ENCODE measurements at regions not wholly inside any gene's neighbourhood (a gene's known extent, or its start where the extent isn't known, plus 50 kb on each side); places are given as distances from the start of the nearest gene placed in this dataset.

DNA sequence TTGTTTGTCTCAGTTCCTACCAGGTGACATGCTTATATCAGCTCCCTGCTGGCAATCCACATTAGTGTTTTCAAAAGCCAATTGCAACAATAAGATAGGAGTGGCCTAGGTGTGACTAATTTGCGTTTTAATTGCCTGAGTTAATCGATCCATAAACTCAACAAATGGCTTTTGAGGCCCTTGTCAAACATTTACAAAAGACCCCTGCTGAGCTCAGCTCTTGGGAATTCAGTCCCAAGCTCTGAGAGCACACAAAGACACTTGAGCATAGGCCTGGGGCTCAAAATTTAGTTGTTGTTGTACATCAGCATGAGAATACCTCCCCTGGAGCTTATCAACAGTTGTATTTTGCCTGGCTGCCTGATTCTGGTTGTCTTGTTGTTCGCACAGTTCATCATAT, 1134.4 kb upstream of the TSPY4 start:
- DNase-seq (ENCODE audit: low read depth, low spot score) (no peak), FAIRE-seq (no peak)
- no peaks in the 10 kb centered on the region for H3K4me1 ChIP-seq (ENCODE audit: control insufficient read depth, extremely low read depth, insufficient read depth, low read length)
- no peak overlapping the region for H3K4me3 ChIP-seq (replicated peaks in 1 of 3; ENCODE audit: insufficient read depth in 1 of 3, low read depth in 1 of 3, low read length in 3 of 3)
- no peak overlapping the region for H2AFZ ChIP-seq (ENCODE audit: low read depth, low read length)
- POLR2A ChIA-PET = no interaction called here
- H3K9me3 ChIP-seq (replicated peaks; ENCODE audit: control insufficient read depth, insufficient read depth, low read length) = no peaks in the 10 kb centered on the region
- H3K9ac ChIP-seq (replicated peaks; ENCODE audit: extremely low read depth, insufficient read depth, low read length) = no peak overlapping the region
- no peaks in the 10 kb centered on the region for H3K9me1 ChIP-seq (replicated peaks; ENCODE audit: control insufficient read depth, extremely low read depth, insufficient read depth, low read length)
- TF ChIP-seq FOS (IDR thresholded peaks at IDR 0.05; ENCODE audit: borderline replicate concordance, insufficient read depth, low read length) = no peak
- no peak for TF ChIP-seq GATA2 (IDR thresholded peaks at IDR 0.05; ENCODE audit: insufficient read depth, insufficient read length, low read depth, low read length)
- TF ChIP-seq, protein P1, sequence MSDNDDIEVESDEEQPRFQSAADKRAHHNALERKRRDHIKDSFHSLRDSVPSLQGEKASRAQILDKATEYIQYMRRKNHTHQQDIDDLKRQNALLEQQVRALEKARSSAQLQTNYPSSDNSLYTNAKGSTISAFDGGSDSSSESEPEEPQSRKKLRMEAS (IDR thresholded peaks at IDR 0.05; ENCODE audit: insufficient read depth, insufficient read length) = no peak
- no peak for TF ChIP-seq EZH2 (IDR thresholded peaks at IDR 0.05; ENCODE audit: borderline replicate concordance, low read depth, low read length, severe bottlenecking)
- no peak for TF ChIP-seq JUN (IDR thresholded peaks at IDR 0.05; ENCODE audit: borderline replicate concordance, insufficient read depth, insufficient read length, low read depth)
- TF ChIP-seq MYC (IDR thresholded peaks at IDR 0.05; ENCODE audit: low read depth, low read length) = no peak
- no peak for TF ChIP-seq POLR2AphosphoS5 (IDR thresholded peaks at IDR 0.05; ENCODE audit: insufficient read depth, low read depth, low read length)
- TF ChIP-seq, protein P2, sequence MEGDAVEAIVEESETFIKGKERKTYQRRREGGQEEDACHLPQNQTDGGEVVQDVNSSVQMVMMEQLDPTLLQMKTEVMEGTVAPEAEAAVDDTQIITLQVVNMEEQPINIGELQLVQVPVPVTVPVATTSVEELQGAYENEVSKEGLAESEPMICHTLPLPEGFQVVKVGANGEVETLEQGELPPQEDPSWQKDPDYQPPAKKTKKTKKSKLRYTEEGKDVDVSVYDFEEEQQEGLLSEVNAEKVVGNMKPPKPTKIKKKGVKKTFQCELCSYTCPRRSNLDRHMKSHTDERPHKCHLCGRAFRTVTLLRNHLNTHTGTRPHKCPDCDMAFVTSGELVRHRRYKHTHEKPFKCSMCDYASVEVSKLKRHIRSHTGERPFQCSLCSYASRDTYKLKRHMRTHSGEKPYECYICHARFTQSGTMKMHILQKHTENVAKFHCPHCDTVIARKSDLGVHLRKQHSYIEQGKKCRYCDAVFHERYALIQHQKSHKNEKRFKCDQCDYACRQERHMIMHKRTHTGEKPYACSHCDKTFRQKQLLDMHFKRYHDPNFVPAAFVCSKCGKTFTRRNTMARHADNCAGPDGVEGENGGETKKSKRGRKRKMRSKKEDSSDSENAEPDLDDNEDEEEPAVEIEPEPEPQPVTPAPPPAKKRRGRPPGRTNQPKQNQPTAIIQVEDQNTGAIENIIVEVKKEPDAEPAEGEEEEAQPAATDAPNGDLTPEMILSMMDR (IDR thresholded peaks at IDR 0.05; ENCODE audit: extremely low read depth in 1 of 2, insufficient read depth in 1 of 2, low read depth in 1 of 2, low read length in 2 of 2) = no peak
- TF ChIP-seq POLR2A (IDR thresholded peaks at IDR 0.05; ENCODE audit: low read depth, low read length) = no peak
- no peak overlapping the region for H3K27ac ChIP-seq (ENCODE audit: insufficient read depth, low read depth, low read length)
- CTCF ChIA-PET = no interaction called here
- H3K36me3 ChIP-seq (ENCODE audit: control insufficient read depth in 2 of 2, extremely low read depth in 1 of 2, insufficient read depth in 2 of 2, low read length in 2 of 2) = no peaks in the 10 kb centered on the region
- no peaks in the 10 kb centered on the region for H3K79me2 ChIP-seq (ENCODE audit: control insufficient read depth, insufficient read depth, low read length)
- dilution Hi-C loops (cut with MboI; ENCODE audit: extremely low pct_ligation_motif_present, low sequenced_read_pairs) = no loop called here
- no peaks in the 10 kb centered on the region for H3K27me3 ChIP-seq (ENCODE audit: control insufficient read depth in 2 of 2, insufficient read depth in 2 of 2, low read length in 2 of 2)
- H4K20me1 ChIP-seq (replicated peaks; ENCODE audit: control insufficient read depth, extremely low read depth, insufficient read depth, low read length) = no peaks in the 10 kb centered on the region
- no TSS peak for BruUV-seq (replicated peaks)
- intact Hi-C loops (cut with micrococcal nuclease) = no loop called here
- no peak overlapping the region for H3K4me2 ChIP-seq (ENCODE audit: insufficient read depth, low read length)

Measured in endothelial cell of umbilical vein (primary cell).